ENCODE measurements at regions not wholly inside any gene's neighbourhood (a gene's known extent, or its start where the extent isn't known, plus 50 kb on each side); places are given as distances from the start of the nearest gene placed in this dataset.

DNA sequence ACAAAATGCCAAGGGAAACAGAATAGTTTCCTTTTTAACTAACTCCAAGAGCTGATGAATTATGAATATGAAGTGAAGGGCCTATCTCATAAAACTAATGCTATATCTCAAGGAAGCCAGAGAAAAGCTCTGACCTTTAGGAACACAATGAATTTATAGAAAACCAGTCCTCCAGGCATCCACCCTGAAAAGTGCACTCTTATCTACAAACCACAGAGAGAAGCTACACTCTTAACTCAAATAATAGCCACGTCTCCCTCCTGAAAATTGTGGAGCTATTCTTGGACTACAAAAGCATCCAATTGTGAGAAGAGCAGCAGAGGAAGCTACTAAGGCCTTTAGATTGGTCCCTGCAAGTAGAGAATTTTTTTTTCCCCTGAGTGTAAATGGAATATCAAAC, 253.9 kb downstream of the IL15 start:
- Mint-ChIP-seq H3K4me3 (ENCODE audit: unreplicated experiment) (no peak overlapping the region), H3K36me3 (ENCODE audit: low read depth) (no peaks in the 10 kb centered on the region), H3K27me3 (ENCODE audit: low read depth) (no peaks in the 10 kb centered on the region), H3K4me1 (ENCODE audit: low read depth) (no peaks in the 10 kb centered on the region), H3K9me3 (ENCODE audit: low read depth) (no peaks in the 10 kb centered on the region), H3K27ac (ENCODE audit: unreplicated experiment) (no peak overlapping the region)
- TF ChIP-seq, protein P1, sequence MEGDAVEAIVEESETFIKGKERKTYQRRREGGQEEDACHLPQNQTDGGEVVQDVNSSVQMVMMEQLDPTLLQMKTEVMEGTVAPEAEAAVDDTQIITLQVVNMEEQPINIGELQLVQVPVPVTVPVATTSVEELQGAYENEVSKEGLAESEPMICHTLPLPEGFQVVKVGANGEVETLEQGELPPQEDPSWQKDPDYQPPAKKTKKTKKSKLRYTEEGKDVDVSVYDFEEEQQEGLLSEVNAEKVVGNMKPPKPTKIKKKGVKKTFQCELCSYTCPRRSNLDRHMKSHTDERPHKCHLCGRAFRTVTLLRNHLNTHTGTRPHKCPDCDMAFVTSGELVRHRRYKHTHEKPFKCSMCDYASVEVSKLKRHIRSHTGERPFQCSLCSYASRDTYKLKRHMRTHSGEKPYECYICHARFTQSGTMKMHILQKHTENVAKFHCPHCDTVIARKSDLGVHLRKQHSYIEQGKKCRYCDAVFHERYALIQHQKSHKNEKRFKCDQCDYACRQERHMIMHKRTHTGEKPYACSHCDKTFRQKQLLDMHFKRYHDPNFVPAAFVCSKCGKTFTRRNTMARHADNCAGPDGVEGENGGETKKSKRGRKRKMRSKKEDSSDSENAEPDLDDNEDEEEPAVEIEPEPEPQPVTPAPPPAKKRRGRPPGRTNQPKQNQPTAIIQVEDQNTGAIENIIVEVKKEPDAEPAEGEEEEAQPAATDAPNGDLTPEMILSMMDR (IDR thresholded peaks at IDR 0.05) = no peak
- no peak for DNase-seq (ENCODE audit: low spot score)

DNA sequence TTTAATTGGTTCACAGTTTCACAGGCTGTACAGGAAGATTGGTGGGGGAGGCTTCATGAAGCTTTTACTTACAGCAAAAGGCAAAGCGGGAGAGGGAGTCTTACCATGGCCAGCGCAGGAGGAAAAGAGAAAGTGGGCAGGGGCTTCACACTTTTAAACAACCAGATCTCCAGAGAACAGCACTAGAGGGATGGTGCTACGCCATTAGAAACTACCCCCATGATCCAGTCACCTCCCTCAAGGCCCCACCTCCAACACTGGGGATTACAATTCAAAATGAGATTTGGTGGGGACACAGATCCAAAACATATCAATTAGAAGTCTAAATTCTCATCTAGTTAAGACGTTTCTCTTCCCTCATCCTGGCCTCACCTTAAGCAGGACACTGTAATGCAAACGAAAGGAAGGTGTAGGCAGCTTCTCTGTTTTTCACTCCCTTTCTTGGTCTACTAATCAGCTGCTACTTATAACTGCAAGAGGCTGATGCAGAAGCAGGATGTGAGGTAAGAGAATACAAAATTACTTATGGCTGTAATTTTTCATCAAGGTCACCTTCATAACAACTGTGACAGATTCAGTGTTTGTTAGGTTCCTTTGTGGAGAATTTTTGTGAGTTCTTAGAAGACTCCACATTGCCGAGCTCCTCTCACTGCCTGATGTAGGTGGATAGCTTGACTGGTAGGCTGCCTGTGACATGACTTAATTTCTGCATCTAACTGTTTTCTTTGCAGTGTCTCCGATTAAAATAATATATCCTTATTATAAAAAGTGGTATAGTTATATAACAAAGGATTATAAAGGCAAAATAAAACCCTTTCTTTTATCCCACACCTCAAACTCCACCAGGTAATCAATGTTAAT, 255.1 kb downstream of the IL15 start:
- TF ChIP-seq, protein P1 (IDR thresholded peaks at IDR 0.05) = no peak
- H3K36me3 Mint-ChIP-seq (ENCODE audit: low read depth) = no peaks in the 10 kb centered on the region
- no peaks in the 10 kb centered on the region for H3K4me1 Mint-ChIP-seq (ENCODE audit: low read depth)
- no peaks in the 10 kb centered on the region for H3K9me3 Mint-ChIP-seq (ENCODE audit: low read depth)
- H3K27ac Mint-ChIP-seq (ENCODE audit: unreplicated experiment) = no peak overlapping the region
- H3K27me3 Mint-ChIP-seq (ENCODE audit: low read depth) = no peaks in the 10 kb centered on the region
- H3K4me3 Mint-ChIP-seq (ENCODE audit: unreplicated experiment) = no peak overlapping the region
- DNase-seq (ENCODE audit: low spot score) = no peak

DNA sequence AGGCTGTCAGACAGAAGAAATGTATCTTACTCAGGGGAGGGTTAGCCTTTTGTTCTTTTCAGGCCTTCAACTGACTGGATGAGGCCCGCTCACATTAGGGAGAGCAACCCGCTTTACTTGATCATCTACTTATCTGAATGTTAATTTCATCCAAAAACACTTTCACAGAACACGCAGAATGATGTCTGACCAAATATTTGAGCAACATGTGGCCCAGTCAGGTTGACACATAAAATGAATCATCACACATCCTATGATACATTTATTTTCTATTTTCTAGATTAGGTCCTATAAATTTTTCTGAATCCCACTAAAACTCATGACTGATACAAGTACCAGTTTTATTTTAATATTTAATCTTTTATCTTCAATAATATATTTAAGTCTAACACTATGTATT, 260.3 kb downstream of the IL15 start:
- no peak overlapping the region for H3K27ac Mint-ChIP-seq (ENCODE audit: unreplicated experiment)
- no peak for DNase-seq (ENCODE audit: low spot score)
- H3K4me1 Mint-ChIP-seq (ENCODE audit: low read depth) = peaks cover 14% of the 10 kb centered on the region
- no peaks in the 10 kb centered on the region for H3K36me3 Mint-ChIP-seq (ENCODE audit: low read depth)
- no peaks in the 10 kb centered on the region for H3K27me3 Mint-ChIP-seq (ENCODE audit: low read depth)
- no peaks in the 10 kb centered on the region for H3K9me3 Mint-ChIP-seq (ENCODE audit: low read depth)
- H3K4me3 Mint-ChIP-seq (ENCODE audit: unreplicated experiment) = no peak overlapping the region
- TF ChIP-seq, protein P1 (IDR thresholded peaks at IDR 0.05) = no peak

DNA sequence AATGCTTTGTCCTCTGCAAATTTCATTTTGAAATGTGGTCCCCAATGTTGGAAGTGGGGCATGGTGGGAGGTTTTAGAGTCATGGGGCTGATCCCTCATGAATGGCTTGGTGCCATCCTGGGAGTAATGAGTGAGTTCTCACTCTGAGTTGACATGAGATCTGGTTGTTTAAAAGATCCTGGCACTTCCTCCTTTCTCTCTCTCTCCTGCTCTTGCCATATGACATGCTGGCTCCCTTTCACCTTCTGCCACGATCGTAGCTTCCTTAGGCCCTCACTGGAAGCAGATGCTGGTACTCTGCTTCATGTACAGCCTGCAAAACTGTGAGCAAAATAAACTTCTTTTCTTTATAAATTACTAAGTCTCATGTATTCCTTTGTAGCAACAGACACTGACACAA, 262.0 kb downstream of the IL15 start:
- DNase-seq (ENCODE audit: low spot score) = no peak
- Mint-ChIP-seq H3K27ac (ENCODE audit: unreplicated experiment) (no peak overlapping the region), H3K4me3 (ENCODE audit: unreplicated experiment) (no peak overlapping the region), H3K9me3 (ENCODE audit: low read depth) (peaks cover 3% of the 10 kb centered on the region), H3K27me3 (ENCODE audit: low read depth) (no peaks in the 10 kb centered on the region), H3K4me1 (ENCODE audit: low read depth) (peaks cover 14% of the 10 kb centered on the region), H3K36me3 (ENCODE audit: low read depth) (no peaks in the 10 kb centered on the region)
- TF ChIP-seq, protein P1 (IDR thresholded peaks at IDR 0.05) = no peak

DNA sequence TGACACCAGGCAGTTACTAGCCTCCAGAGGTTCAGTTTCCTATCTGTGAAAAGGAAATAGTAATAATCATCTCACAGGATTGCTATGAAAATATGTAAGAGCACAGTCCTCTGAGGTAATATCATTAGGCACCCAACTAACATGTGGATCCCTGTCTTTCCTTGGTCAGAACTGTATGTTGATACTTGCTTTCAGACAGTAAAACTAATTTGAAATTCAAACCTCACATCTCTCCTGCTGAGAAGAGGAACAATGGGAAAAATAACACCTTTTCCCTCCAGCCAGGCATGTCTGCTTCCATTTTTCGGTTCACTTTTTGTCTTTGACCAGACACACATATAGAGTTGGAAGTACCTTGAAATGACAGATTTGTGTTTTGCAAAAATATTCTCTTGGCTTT, 262.7 kb downstream of the IL15 start:
- Mint-ChIP-seq H3K36me3 (ENCODE audit: low read depth) (no peaks in the 10 kb centered on the region), H3K4me3 (ENCODE audit: unreplicated experiment) (no peak overlapping the region), H3K4me1 (ENCODE audit: low read depth) (peaks cover 14% of the 10 kb centered on the region), H3K27ac (ENCODE audit: unreplicated experiment) (no peak overlapping the region), H3K27me3 (ENCODE audit: low read depth) (no peaks in the 10 kb centered on the region), H3K9me3 (ENCODE audit: low read depth) (peaks cover 3% of the 10 kb centered on the region)
- no peak for DNase-seq (ENCODE audit: low spot score)
- TF ChIP-seq, protein P1 (IDR thresholded peaks at IDR 0.05) = no peak

All from chondrocyte (in vitro differentiated cells).